ENCODE measurements at regions not wholly inside any gene's neighbourhood (a gene's known extent, or its start where the extent isn't known, plus 50 kb on each side); places are given as distances from the start of the nearest gene placed in this dataset.

DNA sequence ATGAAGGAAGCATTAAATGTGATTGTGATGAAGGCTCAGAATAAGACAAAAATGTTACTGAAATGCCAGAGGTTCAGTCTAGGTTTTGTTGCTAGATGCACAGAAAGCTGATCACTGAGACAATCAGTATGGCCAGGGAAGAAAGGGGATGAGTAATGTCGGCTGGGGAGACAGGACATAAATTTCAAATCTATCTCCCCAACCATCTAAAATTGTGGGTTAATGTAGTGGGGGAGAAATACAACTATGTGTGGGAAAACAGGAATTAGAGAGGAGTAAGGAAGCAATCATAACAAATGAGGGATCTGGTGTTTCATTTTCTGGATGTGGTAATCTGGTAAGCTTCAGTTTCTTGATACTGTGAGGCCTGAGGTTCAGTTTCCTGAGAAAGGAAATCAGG, 1111.0 kb downstream of the XPNPEP1 start:
- Histone ChIP-seq H3K4me3 (ENCODE audit: low read depth, low read length, poor library complexity, severe bottlenecking) (no peak overlapping the region), H3K27ac (ENCODE audit: low read depth, low read length, poor library complexity, severe bottlenecking) (no peak overlapping the region), H3K4me2 (ENCODE audit: low read length) (no peak overlapping the region), H3K9me3 (ENCODE audit: low read length) (no peaks in the 10 kb centered on the region), H3K36me3 (ENCODE audit: insufficient read depth, low read length) (no peaks in the 10 kb centered on the region), H3K4me1 (ENCODE audit: insufficient read depth, low read length, poor library complexity, severe bottlenecking) (no peaks in the 10 kb centered on the region), H2AFZ (ENCODE audit: low read length) (no peak overlapping the region), H4K20me1 (ENCODE audit: insufficient read depth, low read length) (no peaks in the 10 kb centered on the region), H3K9me2 (ENCODE audit: insufficient read depth, low read length) (no peaks in the 10 kb centered on the region), H3K79me2 (ENCODE audit: insufficient read depth, low read depth, low read length) (no peaks in the 10 kb centered on the region)
- TF ChIP-seq, protein P1, sequence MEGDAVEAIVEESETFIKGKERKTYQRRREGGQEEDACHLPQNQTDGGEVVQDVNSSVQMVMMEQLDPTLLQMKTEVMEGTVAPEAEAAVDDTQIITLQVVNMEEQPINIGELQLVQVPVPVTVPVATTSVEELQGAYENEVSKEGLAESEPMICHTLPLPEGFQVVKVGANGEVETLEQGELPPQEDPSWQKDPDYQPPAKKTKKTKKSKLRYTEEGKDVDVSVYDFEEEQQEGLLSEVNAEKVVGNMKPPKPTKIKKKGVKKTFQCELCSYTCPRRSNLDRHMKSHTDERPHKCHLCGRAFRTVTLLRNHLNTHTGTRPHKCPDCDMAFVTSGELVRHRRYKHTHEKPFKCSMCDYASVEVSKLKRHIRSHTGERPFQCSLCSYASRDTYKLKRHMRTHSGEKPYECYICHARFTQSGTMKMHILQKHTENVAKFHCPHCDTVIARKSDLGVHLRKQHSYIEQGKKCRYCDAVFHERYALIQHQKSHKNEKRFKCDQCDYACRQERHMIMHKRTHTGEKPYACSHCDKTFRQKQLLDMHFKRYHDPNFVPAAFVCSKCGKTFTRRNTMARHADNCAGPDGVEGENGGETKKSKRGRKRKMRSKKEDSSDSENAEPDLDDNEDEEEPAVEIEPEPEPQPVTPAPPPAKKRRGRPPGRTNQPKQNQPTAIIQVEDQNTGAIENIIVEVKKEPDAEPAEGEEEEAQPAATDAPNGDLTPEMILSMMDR (conservative IDR thresholded peaks at IDR 0.05; ENCODE audit: low read length): no peak
- no peak for TF ChIP-seq EZH2phosphoT487 (IDR thresholded peaks at IDR 0.05; ENCODE audit: borderline replicate concordance, low read depth, low read length)
- ChIA-PET POLR2A (no interaction called here), CTCF (ENCODE audit: unreplicated experiment) (no interaction called here)
- DNase-seq (ENCODE audit: low spot score): no peak
- BruUV-seq (replicated peaks): no TSS peak
- intact Hi-C loops (cut with micrococcal nuclease; ENCODE audit: unreplicated experiment): no loop called here

DNA sequence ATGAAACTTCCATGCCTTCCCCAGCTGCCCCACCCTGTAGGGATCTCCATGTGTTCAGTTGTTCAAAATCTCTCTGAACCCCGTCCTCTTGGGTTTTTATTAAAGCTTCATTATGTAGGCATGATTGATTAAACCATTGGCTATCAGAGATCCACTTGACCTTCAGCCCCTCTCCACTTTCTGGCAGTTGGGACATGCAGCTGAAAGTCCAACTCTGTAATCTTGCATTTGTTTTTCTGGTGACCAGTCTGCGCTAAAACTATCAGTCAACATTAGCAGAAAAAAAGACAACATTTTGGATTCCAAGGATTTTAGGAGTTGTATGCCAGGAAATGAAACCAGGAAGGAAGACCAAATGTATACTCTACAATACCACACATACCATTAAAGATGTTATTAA, 1115.1 kb downstream of the XPNPEP1 start:
- Histone ChIP-seq H3K9me3 (ENCODE audit: low read length) (no peaks in the 10 kb centered on the region), H3K4me1 (ENCODE audit: insufficient read depth, low read length, poor library complexity, severe bottlenecking) (no peaks in the 10 kb centered on the region), H3K4me3 (ENCODE audit: low read depth, low read length, poor library complexity, severe bottlenecking) (no peak overlapping the region), H3K4me2 (ENCODE audit: low read length) (no peak overlapping the region), H3K9me2 (ENCODE audit: insufficient read depth, low read length) (no peaks in the 10 kb centered on the region), H3K79me2 (ENCODE audit: insufficient read depth, low read depth, low read length) (no peaks in the 10 kb centered on the region), H2AFZ (ENCODE audit: low read length) (no peak overlapping the region), H4K20me1 (ENCODE audit: insufficient read depth, low read length) (no peaks in the 10 kb centered on the region), H3K27ac (ENCODE audit: low read depth, low read length, poor library complexity, severe bottlenecking) (no peak overlapping the region), H3K36me3 (ENCODE audit: insufficient read depth, low read length) (no peaks in the 10 kb centered on the region)
- ChIA-PET POLR2A (interaction anchor here (0.6 kb wide), 1 partner anchor 939 kb away, joined by 5 read pairs; no protein-coding TSS in a partner anchor), CTCF (ENCODE audit: unreplicated experiment) (no interaction called here)
- TF ChIP-seq, protein P1 (conservative IDR thresholded peaks at IDR 0.05; ENCODE audit: low read length): no peak
- no peak for TF ChIP-seq EZH2phosphoT487 (IDR thresholded peaks at IDR 0.05; ENCODE audit: borderline replicate concordance, low read depth, low read length)
- intact Hi-C loops (cut with micrococcal nuclease; ENCODE audit: unreplicated experiment): no loop called here
- no TSS peak for BruUV-seq (replicated peaks)
- no peak for DNase-seq (ENCODE audit: low spot score)

DNA sequence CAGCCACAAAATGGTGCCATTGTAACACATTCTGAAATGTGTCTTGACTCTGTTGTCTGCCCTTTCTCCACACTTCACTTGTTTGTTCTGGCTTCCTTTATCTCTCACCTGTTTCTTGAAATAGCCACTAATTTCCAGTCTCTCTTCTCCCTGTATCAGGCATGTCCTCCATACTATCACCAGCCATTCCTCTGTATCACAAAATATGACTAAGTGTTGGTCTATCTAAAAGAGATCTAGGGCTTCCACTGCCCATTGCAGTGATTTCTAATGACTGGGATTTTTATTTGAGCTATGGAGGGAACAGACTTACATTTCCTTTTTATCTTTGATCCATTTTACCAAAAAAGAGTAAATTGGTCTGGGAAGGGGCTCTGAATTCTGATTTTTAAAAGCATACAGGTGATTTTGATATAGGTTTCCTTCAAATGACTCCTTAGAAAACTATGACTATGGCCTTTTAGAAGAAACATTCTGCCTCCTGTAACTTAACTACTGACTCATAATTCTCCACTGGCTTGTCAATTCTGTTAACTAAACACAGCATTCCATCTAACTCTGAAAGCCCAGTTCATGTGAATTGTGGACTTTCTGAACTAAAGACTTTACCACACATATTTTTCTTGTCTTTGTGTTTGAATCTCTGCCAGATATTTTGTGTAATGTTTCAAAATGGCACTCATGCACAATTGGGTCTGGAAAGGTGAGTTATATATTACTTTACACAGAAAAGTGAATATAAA, 1121.4 kb downstream of the XPNPEP1 start:
- DNase-seq (ENCODE audit: low spot score): no peak
- Histone ChIP-seq H3K9me2 (ENCODE audit: insufficient read depth, low read length) (no peaks in the 10 kb centered on the region), H2AFZ (ENCODE audit: low read length) (no peak overlapping the region), H3K4me2 (ENCODE audit: low read length) (no peak overlapping the region), H3K4me1 (ENCODE audit: insufficient read depth, low read length, poor library complexity, severe bottlenecking) (no peaks in the 10 kb centered on the region), H4K20me1 (ENCODE audit: insufficient read depth, low read length) (no peaks in the 10 kb centered on the region), H3K36me3 (ENCODE audit: insufficient read depth, low read length) (no peaks in the 10 kb centered on the region), H3K4me3 (ENCODE audit: low read depth, low read length, poor library complexity, severe bottlenecking) (no peak overlapping the region), H3K27ac (ENCODE audit: low read depth, low read length, poor library complexity, severe bottlenecking) (no peak overlapping the region), H3K79me2 (ENCODE audit: insufficient read depth, low read depth, low read length) (no peaks in the 10 kb centered on the region), H3K9me3 (ENCODE audit: low read length) (no peaks in the 10 kb centered on the region)
- TF ChIP-seq EZH2phosphoT487 (IDR thresholded peaks at IDR 0.05; ENCODE audit: borderline replicate concordance, low read depth, low read length): no peak
- TF ChIP-seq, protein P1 (conservative IDR thresholded peaks at IDR 0.05; ENCODE audit: low read length): no peak
- CTCF ChIA-PET (ENCODE audit: unreplicated experiment): no interaction called here
- intact Hi-C loops (cut with micrococcal nuclease; ENCODE audit: unreplicated experiment): no loop called here
- BruUV-seq (replicated peaks): no TSS peak
- POLR2A ChIA-PET: no interaction called here

All from OCI-LY7 (cell line).